ENCODE measurements at regions not wholly inside any gene's neighbourhood (a gene's known extent, or its start where the extent isn't known, plus 50 kb on each side); places are given as distances from the start of the nearest gene placed in this dataset.

GRCh38 chr17:71828182-71828596 lies 292.6 kb upstream of the SOX9 start:
- TF ChIP-seq POLR2A (IDR thresholded peaks at IDR 0.05; ENCODE audit: low read depth, low read length) (no peak), TAF1 (IDR thresholded peaks at IDR 0.05; ENCODE audit: borderline replicate concordance, low read depth, low read length) (no peak), POLR2AphosphoS5 (IDR thresholded peaks at IDR 0.05; ENCODE audit: low read depth, low read length) (no peak)
